ENCODE measurements at regions not wholly inside any gene's neighbourhood (a gene's known extent, or its start where the extent isn't known, plus 50 kb on each side); places are given as distances from the start of the nearest gene placed in this dataset.

- no peak for DNase-seq (ENCODE audit: low read depth)
Observed at GRCh38 chr20:11132819-11133415, 459.1 kb upstream of the JAG1 start.

- no peak for DNase-seq (ENCODE audit: low read depth)
Observed at GRCh38 chr20:11136691-11137090, 462.9 kb upstream of the JAG1 start.

GRCh38 chr20:11137688-11138087, 463.9 kb upstream of the JAG1 start:
- DNase-seq (ENCODE audit: low read depth): no peak

- DNase-seq (ENCODE audit: low read depth): peak; percentile 72
Observed at GRCh38 chr20:11140359-11140758, 466.6 kb upstream of the JAG1 start.

- no peak for DNase-seq (ENCODE audit: low read depth)
Observed at GRCh38 chr20:11143481-11143880, 469.7 kb upstream of the JAG1 start.

GRCh38 chr20:11144114-11144950, 470.5 kb upstream of the JAG1 start:
- DNase-seq (ENCODE audit: low read depth): peak; percentile 89

GRCh38 chr20:11145616-11146015, 471.8 kb upstream of the JAG1 start:
- no peak for DNase-seq (ENCODE audit: low read depth)

GRCh38 chr20:11153819-11154218, 480.0 kb upstream of the JAG1 start:
- DNase-seq (ENCODE audit: low read depth): peak; percentile 25

- no peak for DNase-seq (ENCODE audit: low read depth)
Observed at GRCh38 chr20:11155156-11155756, 481.5 kb upstream of the JAG1 start.

GRCh38 chr20:11156922-11157321, 483.1 kb upstream of the JAG1 start:
- DNase-seq (ENCODE audit: low read depth): no peak

- no peak for DNase-seq (ENCODE audit: low read depth)
Observed at GRCh38 chr20:11158146-11158545, 484.3 kb upstream of the JAG1 start.

GRCh38 chr20:11158589-11158988, 484.8 kb upstream of the JAG1 start:
- DNase-seq (ENCODE audit: low read depth): no peak

- no peak for DNase-seq (ENCODE audit: low read depth)
Observed at GRCh38 chr20:11159728-11160127, 485.9 kb upstream of the JAG1 start.

- DNase-seq (ENCODE audit: low read depth): no peak
Observed at GRCh38 chr20:11162026-11162775, 488.4 kb upstream of the JAG1 start.

GRCh38 chr20:11165789-11166188, 492.0 kb upstream of the JAG1 start:
- DNase-seq (ENCODE audit: low read depth): no peak

- DNase-seq (ENCODE audit: low read depth): no peak
Observed at GRCh38 chr20:11166712-11167111, 492.9 kb upstream of the JAG1 start.

GRCh38 chr20:11168026-11168425, 494.2 kb upstream of the JAG1 start:
- DNase-seq (ENCODE audit: low read depth): no peak

GRCh38 chr20:11170025-11170424, 496.2 kb upstream of the JAG1 start:
- no peak for DNase-seq (ENCODE audit: low read depth)

GRCh38 chr20:11170565-11170964, 496.8 kb upstream of the JAG1 start:
- no peak for DNase-seq (ENCODE audit: low read depth)

- DNase-seq (ENCODE audit: low read depth): no peak
Observed at GRCh38 chr20:11172881-11173280, 499.1 kb upstream of the JAG1 start.

GRCh38 chr20:11173916-11174315, 500.1 kb upstream of the JAG1 start:
- no peak for DNase-seq (ENCODE audit: low read depth)

GRCh38 chr20:11174861-11175260, 501.1 kb upstream of the JAG1 start:
- no peak for DNase-seq (ENCODE audit: low read depth)

GRCh38 chr20:11176431-11176830, 502.6 kb upstream of the JAG1 start:
- no peak for DNase-seq (ENCODE audit: low read depth)
